Tibial artery (tissue), 4 donors: ENCODE measurements at regions not wholly inside any gene's neighbourhood (a gene's known extent, or its start where the extent isn't known, plus 50 kb on each side); places are given as distances from the start of the nearest gene placed in this dataset.

Experiments
- DNase-seq, 2 donors: peaks; one replicate each; pipeline ENCODE4 v3.0.0-alpha.2; 2019
- H3K27ac ChIP-seq, 2 donors: fragments of 200-600 bp; sonication (generic) in 1 of 2; 1 replicate in 1 of 2; 2 replicates in 1 of 2; pipeline ENCODE4 v1.5.1; 2018 to 2019; ENCODE audit warnings: mild to moderate bottlenecking in 1 of 2
- H3K27me3 ChIP-seq, 2 donors: fragments of 200-600 bp; sonication (generic) in 1 of 2; one replicate each; pipeline versions ENCODE4 v1.5.1 to v1.6.0; 2016 to 2019
- H3K36me3 ChIP-seq, 3 donors: fragments of 200-600 bp; sonication (generic) in 2 of 3; one replicate each; pipeline ENCODE4 v1.5.1; 2016 to 2019; ENCODE audit warnings: mild to moderate bottlenecking in 2 of 3
- H3K4me1 ChIP-seq, 4 donors: fragments of 200-600 bp; sonication (generic) in 2 of 4; 1 replicate in 3 of 4; 2 replicates in 1 of 4; pipeline ENCODE4 v1.5.1; 2016 to 2019
- H3K4me3 ChIP-seq, 2 donors: fragments of 200-600 bp; sonication (generic) in 1 of 2; 1 replicate in 1 of 2; 2 replicates in 1 of 2; pipeline ENCODE4 v1.5.1; 2018 to 2019; ENCODE audit warnings: mild to moderate bottlenecking in 2 of 2
- H3K9me3 ChIP-seq, 3 donors: fragments of 200-600 bp; sonication (generic) in 1 of 3; one replicate each; pipeline ENCODE4 v1.5.1; 2016 to 2019
- intact Hi-C: fragments of 100-400 bp; cut with DNase I; formaldehyde crosslinking; loops from one replicate; pipeline ENCODE4 v1.15.0; 2023; ENCODE audit warnings: low total_unique reads
- TF ChIP-seq, protein P1 (sequence below), 2 experiments: fragments of 200-600 bp in 1 of 2; fragments of 450-650 bp in 1 of 2; IDR thresholded peaks; one replicate each; pipeline ENCODE4 v1.5.1; 2017 to 2019; ENCODE audit warnings: antibody characterized with exemption in 2 of 2, mild to moderate bottlenecking in 1 of 2, moderate library complexity in 1 of 2

DNA sequence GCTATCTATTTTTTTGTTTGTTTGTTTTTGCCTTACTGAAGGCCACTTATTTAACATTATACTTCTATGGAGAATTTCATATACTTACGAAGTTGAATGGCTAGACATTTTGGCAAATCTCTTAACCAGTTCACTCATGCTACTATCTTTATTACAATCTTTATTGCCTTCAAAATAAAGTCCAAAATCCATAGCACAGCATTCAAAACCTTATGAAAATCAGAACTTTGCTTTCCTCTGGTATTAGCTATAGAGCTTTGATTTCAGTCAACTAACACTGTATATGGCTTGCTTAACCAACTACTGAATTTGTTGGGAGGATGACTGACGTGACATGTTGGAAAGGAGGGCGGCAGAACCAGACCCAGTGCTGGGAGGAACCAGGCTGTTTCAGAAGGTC is 571.1 kb downstream of the LMO4 start:
- peaks cover 0 to 5% (median under 1%) of the 10 kb centered on the region in 4 donors for H3K4me1 ChIP-seq
- no peak for DNase-seq
- intact Hi-C loops: no loop called here
- H3K9me3 ChIP-seq: no peaks in the 10 kb centered on the region
- no peaks in the 10 kb centered on the region for H3K27me3 ChIP-seq
- H3K27ac ChIP-seq: no peak overlapping the region
- TF ChIP-seq, protein P1, sequence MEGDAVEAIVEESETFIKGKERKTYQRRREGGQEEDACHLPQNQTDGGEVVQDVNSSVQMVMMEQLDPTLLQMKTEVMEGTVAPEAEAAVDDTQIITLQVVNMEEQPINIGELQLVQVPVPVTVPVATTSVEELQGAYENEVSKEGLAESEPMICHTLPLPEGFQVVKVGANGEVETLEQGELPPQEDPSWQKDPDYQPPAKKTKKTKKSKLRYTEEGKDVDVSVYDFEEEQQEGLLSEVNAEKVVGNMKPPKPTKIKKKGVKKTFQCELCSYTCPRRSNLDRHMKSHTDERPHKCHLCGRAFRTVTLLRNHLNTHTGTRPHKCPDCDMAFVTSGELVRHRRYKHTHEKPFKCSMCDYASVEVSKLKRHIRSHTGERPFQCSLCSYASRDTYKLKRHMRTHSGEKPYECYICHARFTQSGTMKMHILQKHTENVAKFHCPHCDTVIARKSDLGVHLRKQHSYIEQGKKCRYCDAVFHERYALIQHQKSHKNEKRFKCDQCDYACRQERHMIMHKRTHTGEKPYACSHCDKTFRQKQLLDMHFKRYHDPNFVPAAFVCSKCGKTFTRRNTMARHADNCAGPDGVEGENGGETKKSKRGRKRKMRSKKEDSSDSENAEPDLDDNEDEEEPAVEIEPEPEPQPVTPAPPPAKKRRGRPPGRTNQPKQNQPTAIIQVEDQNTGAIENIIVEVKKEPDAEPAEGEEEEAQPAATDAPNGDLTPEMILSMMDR (IDR thresholded peaks at IDR 0.05): no peak
- H3K4me3 ChIP-seq: no peak overlapping the region
- H3K36me3 ChIP-seq: no peaks in the 10 kb centered on the region

DNA sequence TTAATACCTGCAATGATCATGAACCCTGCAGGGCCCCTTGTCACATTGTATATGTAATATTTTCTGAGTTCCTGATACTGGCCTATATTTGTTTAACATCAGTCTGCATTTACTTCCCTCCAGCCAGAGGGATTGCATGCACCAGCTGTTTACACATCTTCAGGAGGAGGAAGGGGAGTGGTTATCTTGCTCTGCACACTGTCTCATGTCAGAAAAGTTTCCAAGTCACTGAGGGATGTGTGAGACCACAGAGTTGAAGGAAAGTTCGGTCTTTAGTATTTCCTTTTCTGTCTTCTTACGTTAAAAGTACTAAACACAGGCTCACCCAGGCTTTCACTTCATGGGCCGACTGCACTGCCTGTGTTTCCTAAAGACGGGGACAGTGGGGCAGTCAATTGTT is 574.1 kb downstream of the LMO4 start:
- Histone ChIP-seq H3K27ac (no peak overlapping the region), H3K9me3 (no peaks in the 10 kb centered on the region), H3K4me3 (no peak overlapping the region), H3K4me1 (peaks cover 0 to 17% (median 1%) of the 10 kb centered on the region in 4 donors), H3K36me3 (no peaks in the 10 kb centered on the region), H3K27me3 (no peaks in the 10 kb centered on the region)
- intact Hi-C loops: no loop called here
- no peak for DNase-seq
- TF ChIP-seq, protein P1 (IDR thresholded peaks at IDR 0.05): no peak

DNA sequence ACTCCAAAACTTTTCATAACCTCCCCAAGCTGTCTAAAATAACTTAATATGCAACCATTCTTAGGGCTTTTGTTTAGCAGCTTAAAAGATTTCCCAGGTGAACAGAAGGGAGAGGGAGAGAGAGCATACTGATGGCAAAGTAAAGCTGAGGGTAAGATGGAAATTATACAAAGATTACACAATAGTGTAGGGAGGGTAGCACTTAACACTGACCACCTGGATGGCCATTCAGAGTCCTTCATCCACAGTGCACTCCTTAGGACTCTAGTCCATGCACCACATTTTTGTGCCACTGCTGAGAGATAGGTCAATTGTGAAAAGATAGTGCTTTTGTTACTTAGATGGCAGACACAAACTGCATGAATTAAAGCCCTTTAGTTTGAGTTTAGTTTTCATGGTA is 574.6 kb downstream of the LMO4 start:
- Histone ChIP-seq H3K36me3 (no peaks in the 10 kb centered on the region), H3K27ac (no peak overlapping the region), H3K4me3 (no peak overlapping the region), H3K27me3 (no peaks in the 10 kb centered on the region), H3K9me3 (no peaks in the 10 kb centered on the region), H3K4me1 (peaks cover 0 to 17% (median 1%) of the 10 kb centered on the region in 4 donors)
- TF ChIP-seq, protein P1 (IDR thresholded peaks at IDR 0.05): no peak
- intact Hi-C loops: no loop called here
- no peak for DNase-seq

DNA sequence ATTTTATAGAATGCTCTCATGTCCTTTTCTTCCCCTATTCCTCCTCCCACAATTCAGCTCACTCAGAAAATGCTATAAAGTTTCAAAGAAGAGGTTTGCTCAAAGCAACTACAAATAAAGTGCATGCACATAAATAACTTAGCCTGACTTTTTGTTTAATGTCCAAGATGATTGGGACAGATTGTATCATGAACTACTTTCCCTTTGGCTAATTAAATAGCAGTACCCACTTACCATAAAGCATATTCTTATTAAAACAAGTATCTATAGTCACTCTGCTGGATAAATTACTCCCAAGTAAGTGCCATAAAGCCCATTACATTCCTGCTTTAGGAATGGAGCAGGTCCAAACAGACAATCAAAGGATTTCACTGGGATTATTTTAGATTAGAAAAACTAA is 576.0 kb downstream of the LMO4 start:
- Histone ChIP-seq H3K27ac (no peak overlapping the region), H3K4me1 (peaks cover 0 to 17% (median 1%) of the 10 kb centered on the region in 4 donors), H3K9me3 (no peaks in the 10 kb centered on the region), H3K4me3 (no peak overlapping the region), H3K27me3 (no peaks in the 10 kb centered on the region), H3K36me3 (no peaks in the 10 kb centered on the region)
- intact Hi-C loops: no loop called here
- TF ChIP-seq, protein P1 (IDR thresholded peaks at IDR 0.05): no peak
- no peak for DNase-seq

DNA sequence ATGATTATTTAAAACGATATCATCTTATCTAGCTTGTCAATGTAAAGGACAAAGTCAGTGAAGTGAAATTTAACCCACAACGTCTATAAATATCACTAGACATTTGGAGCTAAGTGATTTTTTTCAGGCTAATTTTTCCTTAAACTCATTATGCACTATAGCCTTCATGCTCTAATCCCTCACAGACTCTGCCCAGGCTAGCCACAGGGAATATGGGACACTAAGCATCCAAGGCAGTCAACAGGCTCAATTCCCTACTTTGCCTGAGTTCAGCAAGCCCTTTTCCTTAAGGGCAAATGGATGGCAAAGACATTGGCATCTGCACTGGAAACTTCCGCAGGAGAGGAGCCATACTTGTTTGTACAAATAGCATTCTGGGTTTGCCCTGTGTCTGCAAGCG is 577.0 kb downstream of the LMO4 start:
- no peak overlapping the region for H3K4me3 ChIP-seq
- TF ChIP-seq, protein P1 (IDR thresholded peaks at IDR 0.05): no peak
- H3K9me3 ChIP-seq: no peaks in the 10 kb centered on the region
- intact Hi-C loops: no loop called here
- peaks cover 0 to 17% (median 1%) of the 10 kb centered on the region in 4 donors for H3K4me1 ChIP-seq
- no peak for DNase-seq
- H3K27ac ChIP-seq: no peak overlapping the region
- no peaks in the 10 kb centered on the region for H3K36me3 ChIP-seq
- H3K27me3 ChIP-seq: no peaks in the 10 kb centered on the region

DNA sequence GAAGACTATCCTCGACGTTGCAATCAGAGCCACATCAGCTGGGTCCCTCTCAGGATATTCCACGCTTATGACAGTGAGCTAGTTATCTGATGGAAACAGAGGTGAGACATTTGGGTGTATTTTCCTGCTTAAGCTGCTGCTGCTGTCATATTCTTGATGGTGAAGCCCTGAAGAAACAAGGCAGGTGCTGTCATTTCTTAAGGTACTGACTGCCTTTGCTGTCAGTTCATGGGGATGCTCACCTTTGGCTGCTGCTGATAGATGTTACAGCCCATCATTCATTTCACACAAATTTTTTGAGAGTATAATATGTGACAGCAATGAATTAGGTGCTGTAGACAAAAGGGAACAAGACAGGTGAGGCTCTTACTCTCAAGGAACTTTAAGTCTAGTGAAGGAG is 577.4 kb downstream of the LMO4 start:
- Histone ChIP-seq H3K27me3 (no peaks in the 10 kb centered on the region), H3K9me3 (no peaks in the 10 kb centered on the region), H3K4me1 (peaks cover 0 to 17% (median 1%) of the 10 kb centered on the region in 4 donors), H3K27ac (no peak overlapping the region), H3K4me3 (no peak overlapping the region), H3K36me3 (no peaks in the 10 kb centered on the region)
- intact Hi-C loops: no loop called here
- DNase-seq: no peak
- TF ChIP-seq, protein P1 (IDR thresholded peaks at IDR 0.05): no peak
